Neural progenitor cell (in vitro differentiated cells): ENCODE measurements at regions not wholly inside any gene's neighbourhood (a gene's known extent, or its start where the extent isn't known, plus 50 kb on each side); places are given as distances from the start of the nearest gene placed in this dataset.

Experiments
- EZH2 ChIP-seq: fragments of 200-600 bp; sonication (generic); IDR thresholded peaks from 2 replicates; pipeline ENCODE4 v1.6.1; 2017; ENCODE audit warnings: antibody characterized with exemption, mild to moderate bottlenecking, moderate library complexity
- EZH2phosphoT487 ChIP-seq: fragments of 200-600 bp; sonication (generic); IDR thresholded peaks from 2 replicates; pipeline ENCODE4 v1.6.1; 2017; ENCODE audit warnings: antibody characterized with exemption
- TF ChIP-seq, protein P1 (sequence below): fragments of 200-600 bp; sonication (generic); IDR thresholded peaks from 2 replicates; pipeline ENCODE4 v1.5.1; 2017; ENCODE audit warnings: antibody characterized with exemption, mild to moderate bottlenecking

DNA sequence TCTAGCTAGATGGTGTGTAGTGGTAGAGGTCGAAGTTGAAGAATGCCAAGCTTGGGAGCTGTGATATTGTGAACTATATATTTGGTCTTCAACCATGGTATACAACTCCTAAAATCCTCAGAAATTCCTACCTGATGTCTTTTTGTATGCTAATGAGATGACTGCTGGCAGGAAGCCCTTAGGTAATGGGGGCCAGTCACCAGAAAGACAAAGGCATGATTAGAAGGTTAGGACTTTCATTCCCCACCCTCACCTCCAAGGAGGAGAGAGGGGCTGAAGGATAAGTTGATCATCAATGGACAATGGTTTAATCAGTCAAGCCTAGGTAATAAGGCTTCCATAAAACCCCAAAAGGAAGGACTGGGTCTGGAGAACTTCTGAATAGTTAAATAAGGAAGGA, 285.7 kb upstream of the POU5F2 start:
- TF ChIP-seq, protein P1, sequence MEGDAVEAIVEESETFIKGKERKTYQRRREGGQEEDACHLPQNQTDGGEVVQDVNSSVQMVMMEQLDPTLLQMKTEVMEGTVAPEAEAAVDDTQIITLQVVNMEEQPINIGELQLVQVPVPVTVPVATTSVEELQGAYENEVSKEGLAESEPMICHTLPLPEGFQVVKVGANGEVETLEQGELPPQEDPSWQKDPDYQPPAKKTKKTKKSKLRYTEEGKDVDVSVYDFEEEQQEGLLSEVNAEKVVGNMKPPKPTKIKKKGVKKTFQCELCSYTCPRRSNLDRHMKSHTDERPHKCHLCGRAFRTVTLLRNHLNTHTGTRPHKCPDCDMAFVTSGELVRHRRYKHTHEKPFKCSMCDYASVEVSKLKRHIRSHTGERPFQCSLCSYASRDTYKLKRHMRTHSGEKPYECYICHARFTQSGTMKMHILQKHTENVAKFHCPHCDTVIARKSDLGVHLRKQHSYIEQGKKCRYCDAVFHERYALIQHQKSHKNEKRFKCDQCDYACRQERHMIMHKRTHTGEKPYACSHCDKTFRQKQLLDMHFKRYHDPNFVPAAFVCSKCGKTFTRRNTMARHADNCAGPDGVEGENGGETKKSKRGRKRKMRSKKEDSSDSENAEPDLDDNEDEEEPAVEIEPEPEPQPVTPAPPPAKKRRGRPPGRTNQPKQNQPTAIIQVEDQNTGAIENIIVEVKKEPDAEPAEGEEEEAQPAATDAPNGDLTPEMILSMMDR, result no peak
- TF ChIP-seq EZH2phosphoT487 (no peak), EZH2 (no peak)
